Skeletal muscle satellite cell (primary cell): ENCODE measurements at regions not wholly inside any gene's neighbourhood (a gene's known extent, or its start where the extent isn't known, plus 50 kb on each side); places are given as distances from the start of the nearest gene placed in this dataset.

Experiments
- H3K27me3 ChIP-seq: 2 replicates; pipeline ENCODE4 v1.7.0; 2013; ENCODE audit warnings: low read length; ENCODE audit not compliant: control insufficient read depth, insufficient read depth
- H3K36me3 ChIP-seq: 2 replicates; pipeline ENCODE4 v1.7.0; 2013; ENCODE audit warnings: mild to moderate bottlenecking, control low read depth, low read length; ENCODE audit not compliant: insufficient read depth
- H3K4me1 ChIP-seq: 2 replicates; pipeline ENCODE4 v1.7.0; 2013; ENCODE audit warnings: low read length; ENCODE audit not compliant: control insufficient read depth, insufficient read depth
- H3K4me2 ChIP-seq: 2 replicates; pipeline ENCODE4 v1.7.0; 2013; ENCODE audit warnings: mild to moderate bottlenecking, low read length
- H3K4me3 ChIP-seq: 2 replicates; pipeline ENCODE4 v1.7.0; 2013; ENCODE audit warnings: low read length
- H3K9ac ChIP-seq: 2 replicates; pipeline ENCODE4 v1.7.0; 2013; ENCODE audit warnings: mild to moderate bottlenecking, low read depth, low read length, moderate library complexity
- H3K9me3 ChIP-seq: replicated peaks from 2 replicates; pipeline ENCODE4 v1.7.0; 2013; ENCODE audit warnings: mild to moderate bottlenecking, control low read depth, low read length

GRCh38 chr7:42756841-42757240, 155.0 kb downstream of the C7orf25 start:
- H3K27me3 ChIP-seq: no peaks in the 10 kb centered on the region
- no peaks in the 10 kb centered on the region for H3K9me3 ChIP-seq
- no peak overlapping the region for H3K4me3 ChIP-seq
- no peaks in the 10 kb centered on the region for H3K36me3 ChIP-seq
- no peak overlapping the region for H3K4me2 ChIP-seq
- H3K4me1 ChIP-seq: no peaks in the 10 kb centered on the region
- H3K9ac ChIP-seq: no peak overlapping the region

- no peak overlapping the region for H3K4me2 ChIP-seq
- no peak overlapping the region for H3K4me3 ChIP-seq
- H3K9me3 ChIP-seq: no peaks in the 10 kb centered on the region
- no peaks in the 10 kb centered on the region for H3K36me3 ChIP-seq
- H3K9ac ChIP-seq: no peak overlapping the region
- no peaks in the 10 kb centered on the region for H3K4me1 ChIP-seq
- H3K27me3 ChIP-seq: no peaks in the 10 kb centered on the region
Measured at GRCh38 chr7:42753811-42754363, 158.0 kb downstream of the C7orf25 start.

GRCh38 chr7:42753367-42753766, 158.5 kb downstream of the C7orf25 start:
- no peak overlapping the region for H3K9ac ChIP-seq
- no peaks in the 10 kb centered on the region for H3K9me3 ChIP-seq
- H3K4me1 ChIP-seq: no peaks in the 10 kb centered on the region
- H3K36me3 ChIP-seq: no peaks in the 10 kb centered on the region
- no peak overlapping the region for H3K4me3 ChIP-seq
- no peaks in the 10 kb centered on the region for H3K27me3 ChIP-seq
- no peak overlapping the region for H3K4me2 ChIP-seq

- no peaks in the 10 kb centered on the region for H3K4me1 ChIP-seq
- no peaks in the 10 kb centered on the region for H3K36me3 ChIP-seq
- H3K4me2 ChIP-seq: no peak overlapping the region
- H3K27me3 ChIP-seq: no peaks in the 10 kb centered on the region
- H3K4me3 ChIP-seq: no peak overlapping the region
- H3K9me3 ChIP-seq: no peaks in the 10 kb centered on the region
- H3K9ac ChIP-seq: no peak overlapping the region
Measured at GRCh38 chr7:42750172-42750571, 161.7 kb downstream of the C7orf25 start.

- Histone ChIP-seq H3K4me1 (no peaks in the 10 kb centered on the region), H3K4me3 (no peak overlapping the region), H3K9ac (no peak overlapping the region), H3K4me2 (no peak overlapping the region), H3K36me3 (no peaks in the 10 kb centered on the region), H3K9me3 (no peaks in the 10 kb centered on the region), H3K27me3 (no peaks in the 10 kb centered on the region)
Measured at GRCh38 chr7:42747044-42747443, 164.8 kb downstream of the C7orf25 start.

- H3K36me3 ChIP-seq: no peaks in the 10 kb centered on the region
- H3K9ac ChIP-seq: no peak overlapping the region
- H3K9me3 ChIP-seq: no peaks in the 10 kb centered on the region
- no peaks in the 10 kb centered on the region for H3K4me1 ChIP-seq
- no peak overlapping the region for H3K4me3 ChIP-seq
- no peak overlapping the region for H3K4me2 ChIP-seq
- no peaks in the 10 kb centered on the region for H3K27me3 ChIP-seq
Measured at GRCh38 chr7:42746214-42746613, 165.7 kb downstream of the C7orf25 start.

GRCh38 chr7:42745357-42746059, 166.4 kb downstream of the C7orf25 start:
- H3K9ac ChIP-seq: no peak overlapping the region
- H3K36me3 ChIP-seq: no peaks in the 10 kb centered on the region
- H3K4me3 ChIP-seq: no peak overlapping the region
- no peaks in the 10 kb centered on the region for H3K9me3 ChIP-seq
- no peak overlapping the region for H3K4me2 ChIP-seq
- H3K4me1 ChIP-seq: no peaks in the 10 kb centered on the region
- peaks cover 2% of the 10 kb centered on the region for H3K27me3 ChIP-seq

- H3K36me3 ChIP-seq: no peaks in the 10 kb centered on the region
- H3K9me3 ChIP-seq: no peaks in the 10 kb centered on the region
- no peak overlapping the region for H3K4me2 ChIP-seq
- peaks cover 6% of the 10 kb centered on the region for H3K27me3 ChIP-seq
- H3K9ac ChIP-seq: no peak overlapping the region
- H3K4me3 ChIP-seq: no peak overlapping the region
- no peaks in the 10 kb centered on the region for H3K4me1 ChIP-seq
Measured at GRCh38 chr7:42744746-42745145, 167.1 kb downstream of the C7orf25 start.

GRCh38 chr7:42743077-42743858, 168.6 kb downstream of the C7orf25 start:
- no peaks in the 10 kb centered on the region for H3K9me3 ChIP-seq
- H3K36me3 ChIP-seq: no peaks in the 10 kb centered on the region
- no peaks in the 10 kb centered on the region for H3K4me1 ChIP-seq
- H3K4me2 ChIP-seq: no peak overlapping the region
- H3K9ac ChIP-seq: no peak overlapping the region
- peaks cover 11% of the 10 kb centered on the region for H3K27me3 ChIP-seq
- no peak overlapping the region for H3K4me3 ChIP-seq

- no peaks in the 10 kb centered on the region for H3K9me3 ChIP-seq
- no peak overlapping the region for H3K4me3 ChIP-seq
- H3K4me1 ChIP-seq: no peaks in the 10 kb centered on the region
- no peak overlapping the region for H3K9ac ChIP-seq
- peaks cover 11% of the 10 kb centered on the region for H3K27me3 ChIP-seq
- no peak overlapping the region for H3K4me2 ChIP-seq
- no peaks in the 10 kb centered on the region for H3K36me3 ChIP-seq
Measured at GRCh38 chr7:42742318-42742717, 169.6 kb downstream of the C7orf25 start.

GRCh38 chr7:42740408-42740807, 171.5 kb downstream of the C7orf25 start:
- no peak overlapping the region for H3K4me3 ChIP-seq
- H3K4me2 ChIP-seq: no peak overlapping the region
- no peak overlapping the region for H3K9ac ChIP-seq
- H3K36me3 ChIP-seq: no peaks in the 10 kb centered on the region
- H3K4me1 ChIP-seq: no peaks in the 10 kb centered on the region
- no peaks in the 10 kb centered on the region for H3K9me3 ChIP-seq
- peaks cover 11% of the 10 kb centered on the region for H3K27me3 ChIP-seq
